HG03159 (cell line): ENCODE measurements at regions not wholly inside any gene's neighbourhood (a gene's known extent, or its start where the extent isn't known, plus 50 kb on each side); places are given as distances from the start of the nearest gene placed in this dataset.
"Not testable (repeated sequence)": the region's sequence is repeated elsewhere in the genome, so short reads cannot be mapped to it uniquely, and the experiment has no call there.

Source experiments
- ATAC-seq: cut with Tn5 transposase; IDR thresholded peaks from one replicate; pipeline ENCODE4 v1.9.1; 2021; ENCODE audit warnings: mild to moderate bottlenecking, moderate library complexity; ENCODE audit not compliant: unreplicated experiment

DNA sequence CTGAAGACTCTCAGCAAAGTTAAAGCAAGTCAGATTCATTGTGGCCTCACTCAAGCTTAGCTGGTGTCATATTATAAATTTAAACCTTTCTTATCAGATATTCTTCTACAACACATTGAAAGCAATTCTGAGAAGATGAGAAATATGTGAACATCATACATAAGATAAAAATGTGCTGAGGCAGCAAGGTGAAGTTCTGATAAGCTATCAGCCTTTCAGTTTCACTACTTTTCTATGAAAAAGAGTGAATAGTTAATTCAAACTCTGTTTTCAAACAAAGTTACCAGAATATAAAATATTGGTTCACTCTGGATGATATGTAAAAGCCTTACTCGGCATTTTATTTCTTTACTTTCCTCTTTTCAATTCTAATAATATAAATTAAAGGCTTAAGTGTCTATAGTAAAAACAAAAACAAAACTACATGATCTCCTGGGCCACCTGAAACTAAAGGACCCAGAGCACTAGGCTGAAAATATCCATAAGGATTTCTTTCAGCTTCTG is 824.4 kb downstream of the MTRR start:
- ATAC-seq: no peak

DNA sequence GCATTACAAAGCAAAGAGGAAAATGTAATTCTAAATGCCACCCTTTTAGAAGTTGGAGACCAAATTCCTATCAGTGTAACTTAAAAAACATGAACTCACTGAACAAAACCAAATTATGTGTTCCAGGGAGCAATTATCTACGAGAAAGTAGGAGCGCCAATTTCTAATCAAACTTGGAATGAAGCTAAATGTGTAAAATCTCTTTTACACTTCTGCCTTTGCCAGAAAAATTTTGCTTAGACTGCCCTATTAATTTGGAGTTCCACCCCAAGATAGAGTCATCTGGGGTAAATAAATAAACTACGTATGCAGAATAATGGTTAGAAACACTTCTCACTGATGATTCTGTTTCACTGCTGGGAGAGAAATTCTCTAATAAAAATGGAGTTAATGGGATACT is 825.6 kb downstream of the MTRR start:
- ATAC-seq: no peak

DNA sequence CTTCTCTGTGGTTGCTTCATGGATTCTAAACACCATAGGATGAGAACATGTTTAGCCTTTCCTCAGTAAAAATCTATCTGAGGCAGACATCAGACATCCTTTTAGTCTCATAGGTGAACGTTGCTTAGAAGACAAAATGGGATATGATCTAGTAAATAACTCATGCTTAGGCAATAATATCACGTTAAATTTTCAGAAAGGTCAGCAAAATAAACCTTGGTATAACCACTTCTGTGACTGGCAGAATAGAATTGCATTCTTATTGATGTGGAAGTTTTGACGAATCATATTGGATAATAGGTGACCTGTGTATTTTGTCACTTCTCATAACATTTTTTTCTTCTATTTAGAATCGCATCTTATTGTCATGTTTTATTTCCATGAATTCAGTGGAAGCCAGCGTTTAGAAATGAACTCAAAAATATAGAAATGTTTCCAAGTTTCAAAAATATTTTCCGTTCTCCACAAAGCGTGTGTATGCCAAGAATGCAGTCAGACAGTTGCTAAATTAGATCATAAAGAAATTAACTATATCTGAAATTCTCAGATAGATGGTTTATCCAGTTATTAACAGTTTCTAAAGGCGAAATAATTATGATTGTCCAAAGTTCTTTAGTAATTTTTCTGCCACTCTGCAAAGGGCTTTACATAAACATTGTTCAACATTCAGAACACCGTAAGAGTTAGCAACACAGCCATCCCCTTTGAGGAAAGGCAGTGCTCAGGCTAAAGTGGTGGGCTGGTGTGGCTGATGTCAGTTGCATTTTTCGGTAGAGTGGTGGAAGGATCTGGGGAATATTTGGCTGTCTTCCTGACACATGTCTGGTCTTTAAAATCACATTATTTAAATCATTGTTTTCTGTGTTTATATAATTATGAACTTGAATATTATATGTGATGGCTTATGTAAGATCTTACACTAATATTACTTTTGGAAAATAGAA is 827.2 kb downstream of the MTRR start:
- no peak for ATAC-seq

DNA sequence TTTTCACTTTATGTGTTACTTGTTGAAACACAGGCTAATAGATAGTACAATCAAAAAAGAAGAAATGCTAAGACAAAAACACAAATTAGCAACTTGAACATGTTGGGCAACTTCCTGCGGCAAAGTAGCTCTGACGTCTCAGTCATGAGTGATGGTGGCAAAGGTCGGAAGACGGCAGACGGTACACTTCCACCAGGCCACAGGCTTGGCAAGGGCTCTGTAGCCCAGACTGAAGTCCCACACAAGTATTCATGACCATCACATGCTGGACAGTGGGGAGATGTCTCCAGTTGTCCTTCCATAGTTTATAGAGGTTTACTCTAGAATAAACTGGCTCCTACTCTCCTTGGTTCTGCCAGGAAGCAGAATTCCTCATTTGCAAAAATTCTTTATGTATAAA is 831.3 kb downstream of the MTRR start:
- ATAC-seq: no peak

DNA sequence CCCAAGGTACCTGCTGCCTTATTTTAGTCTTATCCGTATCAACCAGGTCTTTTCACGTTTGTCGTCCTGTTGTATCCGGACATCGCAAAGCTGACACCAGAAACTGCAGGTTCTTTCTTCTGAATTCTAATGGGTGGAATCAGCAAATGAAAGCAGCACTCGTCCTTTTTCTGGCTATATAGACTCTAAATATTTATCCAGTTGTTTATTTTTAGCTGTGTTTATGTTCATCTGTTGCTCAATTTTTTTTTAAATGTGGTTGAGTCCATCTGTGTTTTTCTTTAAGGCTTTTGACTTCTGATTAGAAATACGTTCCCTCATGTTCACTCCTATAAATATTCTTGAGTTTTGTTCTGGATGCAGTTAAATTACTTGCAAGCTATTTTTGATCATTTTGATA is 831.7 kb downstream of the MTRR start:
- ATAC-seq: no peak

DNA sequence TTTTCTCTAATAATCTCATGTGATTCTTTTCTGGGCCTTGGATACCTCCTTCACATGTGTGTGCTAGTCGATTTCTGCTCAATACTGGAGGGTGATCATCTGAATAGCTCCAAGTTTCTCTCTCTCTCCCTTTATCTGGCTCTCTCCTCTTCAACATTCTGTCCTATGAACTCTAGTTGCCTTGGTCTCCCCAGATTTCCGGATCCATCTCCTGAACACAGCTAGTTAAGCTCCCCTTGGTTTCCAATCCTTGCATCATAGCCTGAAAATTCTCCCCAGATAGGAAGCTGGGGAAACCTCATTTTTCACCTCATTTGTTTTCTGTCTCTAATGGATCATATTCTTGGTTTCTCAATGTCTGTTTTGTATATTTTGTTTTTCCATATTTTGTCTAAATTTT is 832.3 kb downstream of the MTRR start:
- no peak for ATAC-seq

DNA sequence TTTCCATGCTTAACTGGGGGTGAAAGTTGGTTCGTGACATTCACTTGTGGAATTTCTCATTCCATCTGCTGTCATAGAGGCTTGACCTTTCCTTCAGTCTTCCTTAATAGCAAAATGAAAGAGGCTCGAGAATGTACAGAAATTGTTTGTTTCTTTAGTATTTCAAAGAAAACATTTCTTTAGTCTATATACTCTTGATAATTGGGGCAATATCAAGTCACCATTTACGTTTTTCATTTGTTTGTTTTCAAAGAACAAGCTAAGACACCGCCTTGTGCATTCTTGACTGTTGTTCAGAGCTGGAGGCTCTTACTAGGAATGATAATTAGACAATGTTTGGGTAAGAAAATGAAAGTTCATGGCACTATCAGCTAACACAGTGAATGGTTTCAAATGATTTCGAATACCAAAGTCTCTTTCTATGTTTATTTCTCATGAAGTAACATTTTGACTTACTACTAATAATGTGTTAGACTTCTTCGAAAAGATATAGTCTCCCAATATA is 835.4 kb downstream of the SEMA5A start:
- ATAC-seq: no peak

DNA sequence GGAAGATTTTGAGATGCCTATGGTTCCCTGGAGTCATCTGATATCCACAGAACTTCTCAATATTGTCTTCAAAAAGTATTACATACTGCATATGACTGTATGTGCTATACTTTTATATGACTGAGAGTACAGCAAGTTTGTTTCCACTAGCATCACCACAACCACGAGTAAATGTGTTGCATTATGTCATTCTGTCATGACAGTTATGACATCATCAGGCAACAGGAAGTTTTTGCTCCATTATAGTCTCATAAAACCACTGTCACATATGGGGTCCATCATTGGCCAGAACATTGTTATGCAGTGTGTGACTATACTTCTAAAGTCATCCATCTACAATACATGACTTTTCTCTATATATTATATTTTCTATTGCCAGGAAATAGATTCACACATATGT is 831.7 kb downstream of the SEMA5A start:
- ATAC-seq: no peak

DNA sequence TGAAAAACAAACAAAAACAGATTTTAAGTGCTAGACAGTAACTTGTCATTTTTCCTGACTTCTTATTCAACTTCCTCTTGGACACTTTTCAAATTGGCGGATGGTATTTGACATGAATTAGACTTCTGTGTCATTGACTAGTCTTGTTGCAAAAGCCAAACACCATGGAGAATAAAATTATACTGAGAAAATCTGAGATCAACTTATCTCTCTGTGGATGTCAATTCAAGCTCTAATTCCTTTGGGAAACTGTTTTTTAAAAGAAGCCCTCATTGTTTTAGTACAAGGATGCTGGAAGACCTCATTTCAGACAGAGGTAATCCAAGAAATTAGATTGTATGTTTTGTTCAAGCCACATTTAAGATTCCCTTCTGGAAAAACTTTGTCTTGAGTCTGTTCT is 831.0 kb downstream of the SEMA5A start:
- ATAC-seq: no peak

DNA sequence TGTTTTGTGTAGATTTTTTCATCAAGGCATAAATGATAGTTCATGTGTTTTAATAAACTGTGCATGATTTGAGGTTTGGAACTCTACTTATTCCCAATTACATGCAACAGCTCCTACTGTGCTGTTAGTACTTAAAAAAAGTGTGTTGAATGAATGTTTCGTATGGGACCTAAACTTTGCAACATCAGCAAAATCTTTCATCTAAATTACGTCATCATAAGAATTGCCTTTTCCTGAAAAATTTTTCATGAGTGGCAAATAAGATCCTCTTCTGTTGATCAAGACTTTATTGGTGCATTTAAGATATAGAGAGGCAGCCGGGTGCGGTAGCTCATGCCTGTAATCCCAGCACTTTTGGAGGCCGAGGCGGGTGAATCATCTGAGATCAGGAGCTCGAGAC is 826.1 kb downstream of the SEMA5A start:
- no peak for ATAC-seq

DNA sequence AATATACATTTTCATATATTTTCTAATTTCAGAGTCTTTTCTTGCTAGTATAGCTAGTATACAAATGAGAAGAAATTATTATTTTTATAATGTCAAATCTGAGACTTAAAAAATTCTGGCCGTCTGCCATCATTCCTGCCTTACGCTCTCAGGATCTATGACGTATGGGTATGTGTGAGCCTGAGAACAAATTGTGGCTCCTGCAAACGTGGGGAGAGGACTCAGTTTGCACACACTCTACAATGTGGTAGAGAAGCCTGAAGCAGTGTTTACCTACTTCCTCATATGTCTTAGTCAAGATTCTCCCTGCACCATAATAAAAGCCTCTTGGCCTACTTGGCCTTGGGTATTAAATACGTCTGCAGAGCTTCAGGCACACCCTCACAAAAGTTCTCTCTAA is 825.4 kb downstream of the SEMA5A start:
- ATAC-seq: no peak

DNA sequence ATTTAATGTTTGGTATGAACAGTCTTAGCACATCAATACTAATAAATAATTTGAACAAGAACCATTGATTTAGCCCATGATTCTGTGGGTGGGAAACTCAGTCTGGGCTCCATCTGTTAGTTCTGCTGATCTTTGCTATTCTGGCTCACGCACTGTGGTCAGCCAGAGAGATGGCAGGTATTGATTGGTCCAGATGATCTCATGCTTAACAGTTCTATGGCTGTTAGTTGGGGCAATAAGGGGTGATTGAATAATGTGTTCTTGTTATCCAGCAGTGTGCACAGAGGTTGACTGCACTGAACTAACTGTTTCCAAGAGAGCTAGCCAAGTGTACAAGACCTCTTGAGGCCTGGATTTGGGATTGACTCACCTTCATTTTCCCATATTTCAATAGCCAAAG is 824.3 kb downstream of the SEMA5A start:
- no peak for ATAC-seq

DNA sequence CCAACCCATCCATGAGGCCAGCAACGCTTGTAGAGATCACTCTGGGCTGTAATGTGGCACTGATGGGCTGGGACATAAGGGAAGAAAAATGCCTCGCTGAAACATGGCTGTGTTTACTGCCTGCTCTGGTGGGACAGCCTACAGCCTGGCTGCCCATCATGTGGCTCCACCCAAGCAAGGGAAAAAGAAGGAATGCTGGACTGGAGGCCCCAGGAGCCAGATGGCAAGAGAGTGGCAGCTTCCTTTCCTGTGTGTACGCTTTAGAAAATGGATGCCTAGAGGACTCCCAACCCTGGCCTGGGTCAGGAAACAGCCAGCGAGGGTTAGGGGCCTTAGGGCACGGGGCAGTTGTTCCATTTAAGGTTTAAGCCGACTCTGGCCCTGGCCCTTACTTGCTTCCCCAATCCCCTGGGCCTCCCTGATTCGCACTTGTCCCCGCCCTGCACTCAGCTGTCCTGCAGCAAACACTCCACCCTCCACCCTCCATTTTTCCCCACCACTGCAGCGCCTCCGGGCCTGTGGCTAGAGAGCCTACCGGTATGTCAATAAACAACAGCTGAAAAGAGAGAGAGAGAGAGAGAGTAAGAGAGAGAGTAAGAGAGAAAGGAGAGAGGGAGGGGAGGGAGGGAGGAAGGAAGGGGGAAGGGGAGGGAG is 819.4 kb downstream of the SEMA5A start:
- ATAC-seq: no peak

DNA sequence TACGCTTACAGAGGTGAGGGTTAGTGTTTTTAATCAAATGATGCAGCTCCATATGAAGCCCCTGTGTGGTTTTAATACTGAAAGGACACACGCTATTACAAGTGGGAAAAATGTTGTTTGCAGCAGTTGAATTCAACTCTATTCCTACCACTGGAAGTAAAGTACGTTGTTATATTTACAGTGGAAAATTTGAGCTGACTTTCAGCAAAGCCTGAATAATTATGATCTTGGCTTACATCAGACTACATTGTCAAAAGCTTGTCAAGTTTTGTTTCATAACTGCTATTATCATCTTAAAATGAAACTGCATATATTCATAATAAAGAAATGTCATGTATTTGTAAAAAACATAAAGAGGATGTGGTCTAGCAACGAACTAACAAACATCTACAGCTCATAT is 818.5 kb downstream of the SEMA5A start:
- no peak for ATAC-seq

DNA sequence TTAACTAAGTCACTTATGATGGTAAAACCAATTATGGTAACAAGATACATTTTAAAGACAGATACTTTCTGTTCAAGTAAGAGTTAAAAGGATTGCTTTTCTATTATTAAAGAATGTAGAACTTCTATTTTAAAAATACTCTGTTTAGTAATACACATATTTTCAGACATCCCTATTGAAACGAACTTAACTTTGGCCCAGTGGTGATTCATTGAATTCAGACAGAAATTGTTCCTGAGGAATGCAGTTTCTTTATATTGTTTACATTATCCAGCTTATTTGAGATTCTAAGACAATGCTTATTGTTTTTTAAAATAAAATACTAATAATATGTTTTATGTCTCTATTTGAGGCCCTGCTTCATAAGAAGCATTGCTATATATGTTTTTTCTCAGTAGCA is 816.4 kb downstream of the SEMA5A start:
- no peak for ATAC-seq

DNA sequence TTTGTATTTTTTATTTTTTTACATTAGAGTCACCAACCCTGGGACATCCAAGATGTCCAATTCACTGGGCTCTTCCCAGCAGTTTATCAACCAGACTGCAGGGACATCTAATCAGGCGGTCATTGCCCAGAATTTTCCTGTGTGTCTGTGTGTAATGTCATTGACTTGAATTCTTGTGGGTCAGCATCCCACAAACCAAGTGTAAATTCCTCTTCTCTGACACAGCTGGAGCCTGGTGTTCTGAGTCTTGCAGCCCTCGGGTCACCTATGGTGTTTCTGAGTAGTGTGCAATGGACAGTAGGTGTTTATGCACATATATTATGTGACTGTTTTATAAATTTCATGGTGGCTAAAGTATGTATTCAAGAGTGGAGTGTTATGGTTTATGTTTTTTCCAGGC is 815.7 kb downstream of the SEMA5A start:
- no peak for ATAC-seq

DNA sequence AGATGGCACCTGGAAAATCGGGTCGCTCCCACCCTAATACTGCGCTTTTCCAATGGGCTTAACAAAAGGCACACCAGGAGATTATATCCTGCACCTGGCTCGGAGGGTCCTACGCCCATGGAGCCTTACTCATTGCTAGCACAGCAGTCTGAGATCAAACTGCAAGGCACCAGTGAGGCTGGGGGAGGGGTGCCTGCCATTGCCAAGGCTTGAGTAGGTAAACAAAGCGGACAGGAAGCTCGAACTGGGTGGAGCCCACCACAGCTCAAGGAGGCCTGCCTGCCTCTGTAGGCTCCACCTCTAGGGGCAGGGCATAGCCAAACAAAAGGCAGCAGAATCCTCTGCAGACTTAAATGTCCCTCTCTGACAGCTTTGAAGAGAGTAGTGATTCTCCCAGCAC is 814.8 kb downstream of the SEMA5A start:
- not testable (repeated sequence) for ATAC-seq

DNA sequence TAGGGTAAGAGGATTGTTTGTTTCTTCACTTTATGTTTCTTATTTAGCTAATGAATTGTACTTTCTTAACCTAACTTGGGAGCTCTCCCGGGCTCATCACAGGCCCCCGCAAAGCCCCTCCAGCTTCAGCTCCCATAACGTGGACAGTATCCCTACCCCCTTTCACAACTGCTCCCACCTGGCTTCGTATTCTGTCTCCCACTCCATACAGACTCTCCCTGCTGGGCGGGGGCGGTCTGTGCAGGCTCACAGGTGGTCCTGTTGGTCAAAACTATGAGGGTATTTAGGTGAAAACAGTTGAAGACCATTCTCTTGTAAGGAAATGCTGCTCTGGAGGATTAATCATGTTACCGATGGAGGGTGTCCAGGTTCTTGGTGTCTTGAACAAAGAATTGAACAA is 805.3 kb downstream of the SEMA5A start:
- ATAC-seq: no peak

DNA sequence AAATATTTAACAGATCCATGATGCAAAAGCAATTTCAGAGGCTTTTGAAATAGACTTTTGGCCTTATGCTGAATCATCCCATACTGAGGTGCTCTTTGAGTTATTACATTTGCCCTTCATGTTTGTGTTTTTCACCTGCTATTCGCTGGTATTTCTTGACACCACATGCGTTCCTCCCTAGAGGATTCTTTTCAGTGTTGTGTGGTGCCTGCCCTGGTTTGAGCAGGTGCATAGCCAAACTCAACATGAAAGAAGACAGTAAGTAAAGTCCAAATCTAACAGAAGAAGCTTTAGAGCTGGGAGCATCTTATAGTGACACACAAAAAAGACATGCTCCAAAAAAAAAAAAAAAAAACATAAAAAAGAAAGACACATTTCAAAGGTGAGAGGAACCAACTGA is 796.3 kb downstream of the SEMA5A start:
- ATAC-seq: no peak

DNA sequence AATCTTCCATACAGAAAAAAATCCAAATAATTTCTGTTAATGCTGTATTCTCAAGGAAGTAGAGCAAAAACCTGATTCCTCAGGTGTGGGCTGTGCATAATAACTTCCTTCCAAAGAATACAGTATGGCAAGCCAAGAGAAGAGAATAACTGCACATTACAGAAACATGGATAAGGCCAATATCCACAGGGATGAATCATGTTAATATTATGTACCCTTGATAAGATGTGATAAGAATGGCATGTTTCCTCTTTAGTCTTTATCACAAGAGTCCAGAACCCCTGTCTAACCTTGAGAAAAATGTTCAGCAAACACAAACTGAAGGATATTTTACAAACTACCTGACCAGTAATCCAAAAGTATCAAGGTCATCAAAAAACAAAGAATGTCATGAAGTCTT is 795.8 kb downstream of the SEMA5A start:
- no peak for ATAC-seq

DNA sequence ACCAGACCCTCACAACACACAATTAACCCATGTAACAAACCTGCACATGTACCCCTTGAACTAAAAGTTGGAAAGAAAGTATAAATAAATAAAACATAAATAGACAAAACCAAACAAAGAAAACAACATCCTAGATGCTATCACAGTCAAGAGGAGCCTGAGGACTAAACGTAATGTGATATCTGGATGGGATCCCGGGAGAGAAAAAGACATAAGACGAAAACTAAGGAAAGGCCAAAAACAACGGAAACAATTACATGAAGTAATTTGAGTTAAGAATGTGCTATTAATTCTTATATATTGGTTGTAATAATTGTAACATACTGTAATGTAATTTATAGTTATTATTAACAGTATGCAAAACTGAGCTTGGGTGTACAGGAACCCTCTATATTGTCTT is 793.9 kb downstream of the SEMA5A start:
- no peak for ATAC-seq

DNA sequence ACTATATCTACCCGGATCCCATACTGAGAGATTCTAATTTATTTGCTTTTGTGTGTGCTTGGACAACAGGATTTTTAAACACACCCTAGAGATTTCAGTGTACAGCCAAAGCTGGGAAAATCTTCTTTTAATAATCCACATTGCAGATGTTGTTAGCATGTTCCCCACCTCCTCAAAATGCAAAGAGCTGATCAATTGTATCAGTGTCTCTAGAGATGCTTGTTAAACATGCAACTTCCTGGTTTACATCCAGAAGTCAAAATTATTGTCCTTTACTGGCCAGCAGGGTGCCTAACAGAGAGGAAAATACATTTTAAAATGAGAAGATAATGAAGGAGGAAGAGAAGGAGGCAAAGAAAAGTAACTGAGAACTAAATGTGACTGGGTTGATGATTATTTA is 793.3 kb downstream of the SEMA5A start:
- no peak for ATAC-seq
